WTC11 (cell line): ENCODE measurements at regions not wholly inside any gene's neighbourhood (a gene's known extent, or its start where the extent isn't known, plus 50 kb on each side); places are given as distances from the start of the nearest gene placed in this dataset.

Experiments used
- CTCF ChIP-seq: fragments of 200-600 bp; IDR thresholded peaks from 2 replicates; pipeline ENCODE4 v1.8.0; 2022; ENCODE audit warnings: antibody characterized with exemption
- ELF4 ChIP-seq: sonication (generic); formaldehyde crosslinking; IDR thresholded peaks from 2 replicates; pipeline ENCODE4 v1.8.1; 2022; ENCODE audit warnings: low read depth, mild to moderate bottlenecking, moderate library complexity, missing genetic modification reagents
- FOXP4 ChIP-seq: sonication (generic); formaldehyde crosslinking; IDR thresholded peaks from 2 replicates; pipeline ENCODE4 v1.8.0; 2022; ENCODE audit warnings: mild to moderate bottlenecking, missing genetic modification reagents
- IRF1 ChIP-seq: sonication (generic); formaldehyde crosslinking; IDR thresholded peaks from 2 replicates; pipeline ENCODE4 v1.8.0; 2023; ENCODE audit warnings: missing genetic modification reagents
- IRF2 ChIP-seq: sonication (generic); formaldehyde crosslinking; IDR thresholded peaks from 2 replicates; pipeline ENCODE4 v1.8.0; 2022; ENCODE audit warnings: low read depth, missing genetic modification reagents, borderline replicate concordance
- JUN ChIP-seq: sonication (generic); formaldehyde crosslinking; IDR thresholded peaks from 2 replicates; pipeline ENCODE4 v1.8.0; 2023; ENCODE audit warnings: mild to moderate bottlenecking, missing genetic modification reagents
- PREB ChIP-seq: sonication (generic); formaldehyde crosslinking; IDR thresholded peaks from 2 replicates; pipeline ENCODE4 v1.8.1; 2022; ENCODE audit warnings: mild to moderate bottlenecking, missing genetic modification reagents, moderate library complexity, borderline replicate concordance
- SMAD3 ChIP-seq: sonication (generic); formaldehyde crosslinking; IDR thresholded peaks from 2 replicates; pipeline ENCODE4 v1.8.0; 2022; ENCODE audit warnings: missing genetic modification reagents, mild to moderate bottlenecking, borderline replicate concordance
- SMAD4 ChIP-seq: sonication (generic); formaldehyde crosslinking; IDR thresholded peaks from 2 replicates; pipeline ENCODE4 v1.8.0; 2022; ENCODE audit warnings: mild to moderate bottlenecking, missing genetic modification reagents
- SP1 ChIP-seq: sonication (generic); formaldehyde crosslinking; conservative IDR thresholded peaks from 2 replicates; pipeline ENCODE4 v1.8.1; 2022; ENCODE audit warnings: missing genetic modification reagents
- TEAD4 ChIP-seq: sonication (generic); formaldehyde crosslinking; IDR thresholded peaks from 2 replicates; pipeline ENCODE4 v1.8.0; 2022; ENCODE audit warnings: mild to moderate bottlenecking, missing genetic modification reagents
- ZNF281 ChIP-seq: sonication (generic); formaldehyde crosslinking; IDR thresholded peaks from 2 replicates; pipeline ENCODE4 v1.8.0; 2023; ENCODE audit warnings: mild to moderate bottlenecking, missing genetic modification reagents
- ZNF416 ChIP-seq: fragments of 250-450 bp; sonication (Bioruptor Pico); IDR thresholded peaks from 2 replicates; pipeline ENCODE4 v1.9.0; 2021; ENCODE audit warnings: mild to moderate bottlenecking, inconsistent platforms

- no peak for TF ChIP-seq ZNF281 (CRISPR knock-in tag)
- no peak for TF ChIP-seq CTCF
- TF ChIP-seq PREB: no peak
- TF ChIP-seq ELF4 (CRISPR knock-in tag): no peak
- TF ChIP-seq JUN (CRISPR knock-in tag): no peak
- TF ChIP-seq TEAD4: no peak
- TF ChIP-seq SMAD4 (CRISPR knock-in tag): no peak
- TF ChIP-seq IRF2 (CRISPR knock-in tag): no peak
- TF ChIP-seq SP1 (CRISPR knock-in tag): no peak
- TF ChIP-seq IRF1 (CRISPR knock-in tag): no peak
- no peak for TF ChIP-seq ZNF416 (CRISPR knock-in tag)
- TF ChIP-seq SMAD3 (CRISPR knock-in tag): no peak
- TF ChIP-seq FOXP4: no peak
Observed at GRCh38 chr7:93021748-93022147, 96.0 kb downstream of the SAMD9 start.
